ENCODE measurements at regions not wholly inside any gene's neighbourhood (a gene's known extent, or its start where the extent isn't known, plus 50 kb on each side); places are given as distances from the start of the nearest gene placed in this dataset.

GRCh38 chr5:145157841-145158240, 677.3 kb downstream of the PRELID2 start:
- TF ChIP-seq CTCF (IDR thresholded peaks at IDR 0.05) (no peak), POLR2A (IDR thresholded peaks at IDR 0.05) (no peak)
